Epithelial cell of prostate (primary cell): ENCODE measurements at regions not wholly inside any gene's neighbourhood (a gene's known extent, or its start where the extent isn't known, plus 50 kb on each side); places are given as distances from the start of the nearest gene placed in this dataset.

Experiments used
- DNase-seq: peaks from one replicate; pipeline ENCODE4 v3.0.0-alpha.2; 2011; ENCODE audit warnings: low read depth, low spot score
- H3K27ac ChIP-seq: fragments of 450-650 bp; 2 replicates; pipeline ENCODE4 v1.5.1; 2017; ENCODE audit warnings: mild to moderate bottlenecking

DNA sequence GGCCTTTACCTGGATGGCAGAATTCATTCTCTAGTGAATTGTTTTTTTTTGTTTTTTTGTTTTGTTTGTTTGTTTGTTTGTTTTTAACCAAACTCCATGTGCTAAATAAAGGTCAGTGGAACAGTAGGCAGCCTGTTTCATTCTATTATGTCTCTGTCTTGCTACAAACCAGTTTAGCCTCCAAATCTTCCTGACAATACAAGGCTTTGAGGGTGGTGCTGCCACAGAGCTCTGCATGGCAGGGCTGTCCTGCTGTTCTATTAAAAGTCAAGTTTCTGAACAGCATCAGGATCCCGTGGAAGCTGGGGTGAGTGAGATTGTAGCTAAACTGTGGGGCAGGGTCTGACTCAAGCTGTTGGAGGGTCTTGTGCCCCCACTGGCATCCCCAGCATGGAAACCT lies 144.1 kb upstream of the MAST4 start:
- no peak for DNase-seq
- H3K27ac ChIP-seq, result no peak overlapping the region

DNA sequence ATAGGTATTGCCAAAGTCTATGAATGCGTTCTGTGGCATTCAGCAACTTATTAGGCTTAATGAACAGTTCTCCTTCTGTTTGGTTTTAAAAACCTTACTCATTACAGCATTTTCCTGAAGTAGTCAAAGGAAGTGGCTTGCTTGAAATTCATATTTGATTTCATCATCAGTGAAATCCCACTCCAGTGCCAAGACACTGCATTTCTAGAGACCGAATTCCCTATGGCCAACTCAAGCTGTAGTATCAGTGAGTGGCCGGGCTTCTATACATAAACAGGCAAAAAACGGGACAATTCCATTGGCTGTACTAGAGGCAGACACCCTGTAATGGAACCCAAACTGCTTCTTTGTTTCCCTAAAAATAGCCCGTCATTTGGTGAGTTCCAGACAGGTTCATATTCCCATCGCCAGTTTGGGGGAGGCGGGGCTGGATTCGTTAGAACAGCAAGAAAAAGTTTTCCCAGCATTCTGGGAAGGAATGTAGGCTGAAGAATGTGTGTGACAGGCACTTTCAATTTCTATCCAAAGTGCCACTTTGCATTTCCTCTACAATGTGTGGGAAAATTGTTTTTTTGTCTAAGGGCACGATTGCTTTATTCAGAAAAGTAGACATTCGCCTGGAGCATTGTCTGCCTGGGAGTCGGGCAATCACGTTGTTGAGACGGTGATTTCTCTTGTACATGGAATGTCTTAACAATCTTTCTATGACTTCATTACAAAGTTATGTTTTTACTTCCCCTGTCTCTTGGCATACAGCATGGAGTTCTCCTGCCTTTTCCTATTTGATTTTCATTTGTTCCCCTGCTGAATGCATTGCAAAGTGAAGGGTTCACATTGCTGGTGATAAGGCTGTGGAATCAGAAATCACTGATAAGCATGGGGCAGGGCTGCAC lies 141.8 kb upstream of the MAST4 start:
- no peak overlapping the region for H3K27ac ChIP-seq
- no peak for DNase-seq

DNA sequence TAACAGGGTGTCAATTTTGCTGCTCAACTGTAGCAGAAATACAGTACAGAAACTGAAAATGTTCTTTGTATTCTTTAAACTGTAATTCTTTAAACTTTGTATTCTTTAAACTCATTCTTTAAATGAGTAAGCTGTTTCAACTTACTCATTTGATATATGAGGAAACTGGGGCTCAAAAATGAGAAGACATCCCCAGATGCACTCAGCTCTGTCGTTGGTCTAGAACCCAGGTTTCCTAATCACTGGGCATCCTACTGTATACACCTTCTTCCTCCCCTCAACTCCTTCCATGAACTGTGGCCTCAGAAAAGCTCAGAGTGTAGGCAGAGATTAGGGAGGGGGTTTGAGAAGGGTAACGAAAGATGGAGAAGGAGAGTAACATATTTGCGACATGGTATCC lies 136.5 kb upstream of the MAST4 start:
- no peak overlapping the region for H3K27ac ChIP-seq
- DNase-seq, result no peak

DNA sequence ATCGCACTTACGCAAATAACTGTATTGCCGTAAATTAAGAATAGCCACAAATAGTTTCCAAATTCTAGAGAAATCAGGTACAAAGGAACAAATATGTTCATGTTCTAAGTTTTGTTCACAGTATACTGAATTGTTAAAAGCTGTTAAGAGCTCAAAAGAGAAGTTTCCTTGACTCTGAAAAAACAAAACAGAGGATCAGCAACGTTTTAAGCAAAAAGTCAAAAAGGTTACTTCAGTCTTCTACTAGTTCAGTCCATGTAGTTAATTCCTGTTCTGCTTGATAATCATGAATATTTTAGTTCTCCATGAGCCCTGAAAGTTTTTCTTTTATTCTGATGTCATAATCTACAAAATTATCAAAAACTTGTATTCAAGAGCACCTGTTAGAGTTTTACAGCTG lies 128.6 kb upstream of the MAST4 start:
- no peak for DNase-seq
- H3K27ac ChIP-seq, result no peak overlapping the region

DNA sequence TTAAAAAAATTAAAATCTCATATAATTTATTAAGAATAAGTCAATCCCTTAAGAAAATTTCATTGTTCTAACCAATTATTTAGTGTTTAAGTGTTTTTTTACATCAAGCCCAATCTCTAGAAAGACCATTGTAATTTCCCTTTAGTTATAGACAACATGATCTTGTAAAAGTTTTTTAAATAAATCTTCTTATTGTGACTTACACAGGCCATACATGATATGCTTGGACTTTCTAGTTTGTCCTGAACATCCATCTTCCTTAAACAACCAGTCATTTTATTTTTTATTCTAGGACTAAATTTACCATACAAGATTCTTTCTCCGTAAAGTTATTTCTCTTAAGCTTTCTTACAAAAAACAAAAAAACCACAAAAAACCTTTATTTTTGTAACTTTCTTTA lies 126.5 kb upstream of the MAST4 start:
- H3K27ac ChIP-seq, result no peak overlapping the region
- no peak for DNase-seq

DNA sequence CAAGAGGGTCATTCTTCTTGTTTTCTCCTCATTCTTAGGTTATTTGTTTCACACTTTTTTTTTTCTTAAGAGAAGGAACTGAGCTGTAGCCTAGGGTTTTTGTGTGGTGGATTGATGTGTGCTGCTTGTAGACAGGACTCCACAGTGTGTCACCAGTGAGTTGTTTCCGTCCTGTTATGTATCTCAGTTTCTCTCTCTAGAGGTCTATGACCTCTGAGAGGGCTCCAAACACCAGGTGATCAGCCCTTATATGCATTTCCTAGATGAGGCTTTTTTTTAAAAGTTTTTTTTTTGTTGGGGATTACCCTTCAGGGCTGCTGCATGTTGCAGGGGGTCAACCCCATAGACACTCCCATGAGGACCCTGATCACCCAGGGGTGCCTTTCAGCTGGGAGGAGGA lies 124.2 kb upstream of the MAST4 start:
- DNase-seq, result no peak

DNA sequence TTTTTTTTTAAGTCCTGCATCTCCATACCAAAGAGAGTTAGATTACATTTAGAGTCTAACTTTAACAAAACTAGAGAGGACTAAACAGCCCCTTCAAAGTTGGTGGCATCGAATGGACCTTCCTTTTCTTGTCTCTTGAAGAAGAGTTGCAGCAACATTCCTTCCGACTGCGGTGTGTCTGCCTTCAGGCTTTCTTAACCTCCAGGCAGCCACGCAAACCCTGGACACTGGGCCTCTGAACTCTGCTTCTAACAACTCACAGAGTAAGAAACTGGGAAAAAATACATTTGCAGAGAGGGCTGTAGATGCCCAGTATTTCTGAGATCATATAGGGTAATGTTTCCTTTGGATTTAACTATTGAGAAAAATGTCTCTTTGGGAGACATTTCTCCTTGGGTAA lies 120.5 kb upstream of the MAST4 start:
- DNase-seq, result no peak
- H3K27ac ChIP-seq, result no peak overlapping the region

More for the DNA sequence above, 124.2 kb upstream of the MAST4 start:
- no peak overlapping the region for H3K27ac ChIP-seq

DNA sequence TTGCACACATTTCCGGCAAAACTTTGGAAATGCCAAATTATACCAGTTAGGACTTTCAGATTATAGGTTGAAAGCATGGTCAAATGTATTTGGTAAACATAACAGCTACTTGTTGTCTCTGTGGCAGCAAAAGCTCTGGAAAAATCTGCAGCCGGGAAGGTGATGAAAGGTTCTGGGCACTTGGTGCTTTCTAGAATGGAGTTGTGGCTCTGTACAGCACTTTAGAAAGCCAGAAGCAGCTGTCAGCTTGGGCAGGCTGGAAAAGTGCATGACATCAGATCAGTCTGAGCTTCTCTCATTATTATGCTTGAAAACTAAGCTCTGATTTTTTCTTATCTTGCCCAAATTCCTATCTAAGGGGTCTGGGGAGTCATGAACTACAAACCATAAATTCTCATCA lies 118.6 kb upstream of the MAST4 start:
- DNase-seq, result no peak
- H3K27ac ChIP-seq, result no peak overlapping the region

DNA sequence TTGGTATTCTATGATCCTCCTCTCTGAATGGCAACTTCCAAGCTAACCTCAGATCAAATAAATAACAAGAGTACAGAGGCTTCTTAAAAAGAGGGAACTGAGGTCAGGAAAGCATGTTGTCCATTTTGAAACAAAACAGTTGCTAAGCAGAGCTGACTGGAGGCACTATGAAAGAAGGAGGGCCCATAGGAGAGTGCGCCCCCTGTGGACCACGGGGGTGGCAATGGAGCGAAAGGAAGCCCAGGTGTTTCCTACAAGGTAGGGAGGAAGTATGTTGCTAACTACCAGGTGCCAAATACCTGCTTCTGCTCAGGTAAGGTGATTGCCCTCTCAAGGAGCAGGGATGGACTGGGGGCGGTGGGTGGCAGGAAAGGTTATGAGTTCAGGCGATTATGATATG lies 101.8 kb upstream of the MAST4 start:
- no peak for DNase-seq

DNA sequence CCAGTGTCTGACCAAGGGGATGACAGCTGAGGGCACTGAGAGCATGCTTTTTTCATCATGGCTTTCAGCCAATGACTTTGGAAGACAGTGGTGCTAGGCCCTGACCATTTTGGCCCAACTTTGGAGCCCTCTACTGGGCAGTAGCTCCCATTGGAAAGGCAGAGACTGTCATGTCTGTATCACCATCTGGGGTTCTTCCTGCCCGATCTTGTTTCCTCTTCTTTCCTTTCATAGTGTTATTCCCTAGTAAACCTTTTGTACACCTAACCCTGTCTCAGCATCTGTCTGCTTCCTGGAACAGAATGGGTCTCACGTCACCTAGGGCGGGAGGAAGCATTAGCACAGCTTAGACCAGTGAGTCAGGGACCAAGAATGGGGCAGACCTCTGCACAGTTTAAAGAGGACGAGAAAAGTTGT lies 97.4 kb upstream of the MAST4 start:
- peak overlapping the region; percentile 73 for H3K27ac ChIP-seq
- peak; percentile 88 for DNase-seq

More for the DNA sequence above, 101.8 kb upstream of the MAST4 start:
- H3K27ac ChIP-seq, result no peak overlapping the region

DNA sequence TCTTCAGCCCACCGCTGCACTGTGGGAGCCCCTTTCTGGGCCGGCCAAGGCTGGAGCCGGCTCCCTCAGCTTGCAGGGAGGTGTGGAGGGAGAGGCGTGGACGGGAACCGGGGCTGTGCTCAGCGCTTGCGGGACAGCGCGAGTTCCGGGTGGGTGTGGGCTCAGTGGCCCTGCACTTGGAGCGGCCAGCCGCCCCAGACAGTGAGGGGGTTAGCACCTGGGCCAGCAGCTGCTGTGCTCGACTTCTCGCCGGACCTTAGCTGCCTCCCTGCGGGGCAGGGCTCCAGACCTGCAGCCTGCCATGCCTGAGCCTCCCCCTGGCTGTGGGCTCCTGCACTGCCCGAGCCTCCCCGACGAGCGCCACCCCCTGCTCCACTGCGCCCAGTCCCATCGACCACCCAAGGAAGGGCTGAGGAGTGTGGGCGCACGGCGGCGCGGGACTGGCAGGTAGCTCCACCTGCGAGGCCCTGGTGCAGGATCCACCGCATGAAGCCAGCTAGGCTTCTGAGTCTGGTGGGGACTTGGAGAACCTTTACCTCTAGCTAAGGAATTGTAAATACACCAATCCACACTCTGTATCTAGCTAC lies 92.9 kb upstream of the MAST4 start:
- no peak for DNase-seq
- H3K27ac ChIP-seq, result no peak overlapping the region

DNA sequence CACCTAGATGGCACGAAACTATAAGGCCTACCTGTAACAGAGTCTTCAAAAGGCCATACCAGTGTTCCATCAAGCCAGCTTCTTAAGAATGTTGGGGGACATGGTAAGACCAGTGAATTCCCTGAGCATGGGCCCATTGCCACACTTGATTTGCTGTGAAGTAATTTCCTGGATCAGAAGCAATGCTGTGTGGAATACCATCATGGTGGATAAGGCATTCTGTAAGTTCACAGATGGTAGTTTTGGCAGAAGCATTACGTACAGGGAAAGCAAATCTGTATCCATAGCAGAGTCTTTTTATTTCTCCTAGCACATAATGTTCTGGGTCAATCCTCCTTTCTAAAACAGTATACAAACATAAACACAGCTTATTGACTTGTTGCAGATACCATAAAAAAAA lies 89.1 kb upstream of the MAST4 start:
- no peak overlapping the region for H3K27ac ChIP-seq
- DNase-seq, result no peak

DNA sequence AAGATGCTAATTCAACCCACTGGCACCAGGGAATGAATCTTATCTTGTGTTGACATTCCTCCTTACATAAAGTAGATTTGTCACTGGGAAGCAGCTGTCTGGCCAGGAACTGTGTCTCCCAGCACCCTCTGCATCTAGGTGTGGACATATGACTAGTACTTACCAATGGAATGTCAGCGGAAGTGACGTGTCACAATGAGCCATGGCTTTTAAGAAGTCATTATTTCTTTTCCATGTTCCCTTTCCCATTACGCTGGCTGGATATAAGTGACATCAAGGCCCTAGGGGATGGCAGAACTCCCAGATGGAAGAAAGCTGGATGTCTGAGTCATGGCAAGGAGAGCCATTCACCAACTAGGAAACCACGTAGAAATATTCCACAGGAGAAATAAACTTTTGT lies 84.7 kb upstream of the MAST4 start:
- no peak overlapping the region for H3K27ac ChIP-seq
- no peak for DNase-seq

DNA sequence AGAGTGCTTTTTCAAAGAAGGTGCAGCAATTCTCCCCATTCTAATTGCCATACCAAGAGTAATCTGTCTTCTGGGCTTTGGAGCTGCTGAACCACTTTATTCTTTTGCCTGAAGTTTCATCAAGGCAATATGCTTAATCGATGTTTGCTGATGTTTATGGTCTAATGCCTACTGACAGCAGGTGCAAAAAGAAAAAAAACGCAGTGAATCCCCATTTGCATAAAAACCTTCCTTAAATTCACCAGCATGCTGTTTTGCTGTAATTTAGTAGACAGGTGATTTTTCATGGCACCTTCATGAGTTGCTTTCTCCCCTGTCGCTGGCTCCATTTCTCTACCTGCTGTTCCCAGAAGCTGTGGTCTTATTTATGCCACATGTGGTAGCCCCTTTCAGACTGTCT lies 83.1 kb upstream of the MAST4 start:
- no peak for DNase-seq
- H3K27ac ChIP-seq, result no peak overlapping the region

DNA sequence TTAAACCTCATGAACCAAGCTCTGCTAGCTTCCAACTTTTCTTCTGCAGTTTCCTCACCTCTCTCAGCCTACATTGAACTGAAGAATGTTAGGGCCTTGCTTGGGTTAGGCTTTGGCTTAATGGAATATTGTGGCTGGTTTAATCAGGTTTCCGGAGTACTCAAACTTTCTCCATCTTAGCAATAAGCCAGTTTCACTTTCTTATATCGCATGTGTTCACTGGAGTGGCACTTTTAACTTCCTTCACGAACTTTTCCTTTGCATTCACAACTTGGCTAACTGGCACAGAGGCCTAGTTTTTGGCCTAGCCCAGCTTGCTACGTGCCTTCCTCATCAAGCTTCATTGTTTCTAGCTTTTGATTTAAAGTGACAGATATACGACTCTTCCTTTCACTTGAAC lies 81.0 kb upstream of the MAST4 start:
- DNase-seq, result no peak
- H3K27ac ChIP-seq, result no peak overlapping the region

DNA sequence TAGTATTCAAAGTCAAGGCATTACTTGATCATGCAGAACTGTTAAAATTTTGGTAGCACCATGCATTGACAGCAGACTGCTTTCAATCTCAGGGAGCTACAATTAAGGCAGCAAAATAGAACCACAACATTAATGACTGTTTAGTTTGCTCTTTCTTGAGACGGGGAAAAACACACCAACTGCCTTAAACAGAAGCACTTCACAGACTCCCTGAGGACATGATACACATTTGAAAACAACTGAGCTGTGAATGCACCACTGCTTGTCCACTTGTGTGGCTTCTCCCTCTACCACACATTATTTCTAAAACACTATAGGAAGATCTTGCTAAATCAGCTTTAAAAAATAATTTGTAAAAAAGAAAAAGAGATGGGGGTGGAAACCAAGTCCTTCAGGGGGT lies 79.6 kb upstream of the MAST4 start:
- no peak for DNase-seq
- H3K27ac ChIP-seq, result no peak overlapping the region

DNA sequence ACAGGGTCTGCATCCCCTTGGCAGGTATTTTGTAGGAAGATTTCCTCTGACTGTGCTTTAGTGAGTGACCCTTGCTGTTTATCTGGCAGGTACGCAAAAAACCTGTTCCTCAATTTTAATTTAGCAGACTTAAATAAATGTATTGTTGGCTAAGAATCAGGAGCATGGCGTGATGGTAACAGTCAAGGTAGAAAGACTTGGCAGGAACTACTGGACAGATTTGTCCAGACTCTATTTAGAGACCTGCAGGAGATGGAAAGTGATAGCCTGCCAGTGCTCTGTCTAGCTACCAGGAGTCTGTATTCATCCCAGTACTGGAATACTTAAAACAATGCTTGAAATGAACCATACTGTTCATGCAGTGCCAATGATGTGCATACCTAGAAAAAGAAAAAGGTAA lies 78.8 kb upstream of the MAST4 start:
- DNase-seq, result no peak
- no peak overlapping the region for H3K27ac ChIP-seq

DNA sequence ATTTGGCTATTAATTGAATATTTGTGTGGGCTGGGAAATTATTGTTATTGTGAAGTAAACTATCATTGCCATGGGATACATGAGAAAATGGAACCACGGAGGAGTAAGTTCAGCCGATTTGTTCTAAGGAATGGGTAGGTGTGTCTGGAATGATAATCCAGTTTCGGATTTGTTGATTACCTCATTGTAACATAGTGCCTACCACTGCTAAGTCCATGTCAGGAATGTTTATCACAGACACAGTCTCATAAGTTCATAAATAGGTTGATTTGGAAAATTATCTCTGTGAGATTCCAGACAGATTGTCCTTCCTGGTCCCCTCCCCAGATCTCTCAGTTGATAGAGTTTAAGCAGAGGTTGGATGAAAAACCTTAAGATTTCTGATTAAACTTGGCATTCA lies 78.1 kb upstream of the MAST4 start:
- no peak overlapping the region for H3K27ac ChIP-seq
- no peak for DNase-seq

DNA sequence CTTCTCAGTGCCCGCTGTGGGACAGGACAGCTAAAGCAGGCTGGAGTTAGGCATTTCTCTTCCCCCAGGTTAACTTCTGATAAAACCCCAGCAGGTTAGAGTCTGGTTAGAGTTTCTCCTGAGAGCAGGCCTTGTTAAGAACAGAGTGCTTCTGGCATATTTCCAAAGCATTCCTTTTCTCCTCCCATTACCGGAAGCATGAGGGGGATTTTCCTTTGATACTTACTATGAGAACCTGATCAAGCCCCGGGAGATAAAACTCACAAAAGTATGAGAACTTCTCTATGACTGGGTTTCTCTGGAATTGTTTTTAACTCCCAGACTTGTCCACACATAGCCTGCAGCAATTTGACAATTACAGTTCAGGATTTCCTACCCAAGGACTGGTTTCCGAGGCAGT lies 77.4 kb upstream of the MAST4 start:
- no peak for DNase-seq
- peak overlapping the region; percentile 19 for H3K27ac ChIP-seq

DNA sequence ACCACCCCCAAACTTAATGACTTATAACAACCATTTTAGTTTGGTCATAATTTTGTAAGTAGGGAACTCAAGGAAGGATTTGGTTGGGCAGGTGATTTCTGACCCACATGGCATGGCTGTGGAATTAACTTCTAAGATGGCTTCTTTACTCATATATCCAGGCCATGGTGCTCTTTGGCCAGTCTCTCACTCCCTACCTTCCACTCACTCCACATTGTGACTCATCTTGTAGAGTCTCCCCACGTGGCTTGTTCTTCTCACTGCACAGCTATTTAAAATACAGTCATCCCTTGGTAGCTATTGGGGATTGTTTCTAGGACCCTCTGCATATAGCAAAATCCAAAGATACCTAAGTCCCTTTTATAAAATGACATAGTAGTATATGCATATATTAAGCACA lies 76.6 kb upstream of the MAST4 start:
- H3K27ac ChIP-seq, result no peak overlapping the region
- no peak for DNase-seq

DNA sequence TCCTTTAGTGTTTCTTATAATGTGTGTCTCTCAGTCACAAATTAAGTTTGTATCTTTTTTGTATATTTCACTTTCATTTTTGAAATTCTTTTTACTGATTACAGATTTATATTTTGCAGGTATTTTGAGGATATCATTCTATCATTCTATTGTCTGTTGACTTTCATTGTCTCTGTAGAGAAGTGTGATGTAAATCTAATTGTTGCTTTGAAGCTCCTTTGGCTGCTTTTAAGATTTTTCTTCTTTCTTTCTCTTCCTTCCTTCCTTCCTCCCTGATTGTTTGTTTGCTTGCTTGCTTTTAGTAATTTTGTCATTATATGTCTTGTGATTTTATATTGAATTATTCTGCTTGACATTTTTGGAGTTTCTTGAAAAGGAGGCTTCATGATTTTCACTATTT lies 75.3 kb upstream of the MAST4 start:
- no peak for DNase-seq
- no peak overlapping the region for H3K27ac ChIP-seq

DNA sequence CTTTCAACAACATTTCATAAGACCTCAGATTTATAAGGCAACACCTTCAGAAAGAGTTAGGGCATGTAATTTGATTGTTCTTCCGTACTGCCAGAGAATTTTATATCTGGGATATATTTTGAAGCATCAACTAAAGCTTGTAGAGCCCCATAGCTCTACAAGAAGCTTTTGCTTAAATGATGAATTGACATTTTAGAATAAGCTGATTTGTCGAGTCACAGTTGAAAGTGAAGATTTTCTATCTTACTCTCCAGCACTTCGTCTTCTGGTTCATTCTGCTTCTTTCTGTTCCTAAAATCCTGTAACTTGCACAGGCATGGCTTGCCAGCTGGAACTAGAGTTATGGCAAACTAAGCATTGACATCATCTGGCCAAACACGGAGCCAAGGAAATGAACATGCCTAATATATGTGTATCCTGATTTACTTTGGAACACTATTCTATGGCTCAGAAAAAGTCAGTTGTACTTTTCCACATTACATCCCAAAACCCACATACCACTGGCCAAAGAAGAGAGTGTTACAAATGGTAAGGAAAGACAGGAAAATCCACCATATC lies 68.6 kb upstream of the MAST4 start:
- DNase-seq, result no peak
- no peak overlapping the region for H3K27ac ChIP-seq
